Gastrocnemius medialis (tissue), 4 donors: ENCODE measurements at regions not wholly inside any gene's neighbourhood (a gene's known extent, or its start where the extent isn't known, plus 50 kb on each side); places are given as distances from the start of the nearest gene placed in this dataset.
"Not testable (repeated sequence)": the region's sequence is repeated elsewhere in the genome, so short reads cannot be mapped to it uniquely, and the experiment has no call there.

Experiments used
- ATAC-seq, 2 donors: fragments of 150-250 bp; one replicate each; pipeline ENCODE4 v1.9.1; 2016
- DNase-seq, 2 donors: peaks; one replicate each; pipeline ENCODE4 v3.0.0-alpha.2; 2019
- H3K27ac ChIP-seq, 4 donors: fragments of 200-600 bp; sonication (generic); 1 replicate in 1 of 4; 2 replicates in 3 of 4; pipeline ENCODE4 v1.5.1; 2016 to 2018; ENCODE audit warnings: mild to moderate bottlenecking in 2 of 4, moderate library complexity in 1 of 4
- H3K27me3 ChIP-seq, 3 donors: fragments of 200-600 bp; sonication (generic) in 2 of 3; 1 replicate in 1 of 3; 2 replicates in 2 of 3; pipeline versions ENCODE4 v1.5.1 to v1.6.0; 2016 to 2019; ENCODE audit warnings: mild to moderate bottlenecking in 1 of 3, moderate library complexity in 1 of 3
- H3K36me3 ChIP-seq, 2 donors: fragments of 200-600 bp; sonication (generic) in 1 of 2; one replicate each; pipeline ENCODE4 v1.5.1; 2017 to 2018
- H3K4me1 ChIP-seq, 2 donors: fragments of 200-600 bp; sonication (generic) in 1 of 2; one replicate each; pipeline ENCODE4 v1.5.1; 2016 to 2017; ENCODE audit warnings: mild to moderate bottlenecking in 2 of 2
- H3K4me3 ChIP-seq, 4 donors: fragments of 200-600 bp; sonication (generic) in 3 of 4; 1 replicate in 1 of 4; 2 replicates in 3 of 4; pipeline ENCODE4 v1.5.1; 2016 to 2019; ENCODE audit warnings: mild to moderate bottlenecking in 2 of 4
- H3K9me3 ChIP-seq, 3 donors: fragments of 200-600 bp; sonication (generic) in 2 of 3; 1 replicate in 1 of 3; 2 replicates in 2 of 3; pipeline ENCODE4 v1.5.1; 2016 to 2019
- POLR2A ChIP-seq, 2 donors: fragments of 450-650 bp; IDR thresholded peaks; one replicate each; pipeline ENCODE4 v1.6.1; 2017; ENCODE audit warnings: antibody characterized with exemption in 2 of 2, mild to moderate bottlenecking in 2 of 2, moderate library complexity in 2 of 2
- in situ Hi-C, 4 donors: fragments of 200-750 bp; cut with MboI; loops; one replicate each; pipeline versions ENCODE4 v1.15.0 to v1.8.0; 2017; ENCODE audit warnings: low sequenced_read_pairs in 4 of 4
- intact Hi-C: fragments of 100-400 bp; cut with DNase I; formaldehyde crosslinking; loops from one replicate; pipeline ENCODE4 v1.15.1; 2023; ENCODE audit warnings: low total_unique reads
- TF ChIP-seq, protein P1 (sequence below), 5 experiments: fragments of 450-650 bp in 3 of 5; fragments of 200-600 bp in 2 of 5; sonication (generic) in 2 of 5; IDR thresholded peaks in 4 of 5; conservative IDR thresholded peaks in 1 of 5; 1 replicate in 4 of 5; 2 replicates in 1 of 5; pipeline ENCODE4 v1.5.1; 2016 to 2019; ENCODE audit warnings: antibody characterized with exemption in 5 of 5, mild to moderate bottlenecking in 3 of 5, moderate library complexity in 3 of 5

GRCh38 chrX:46165866-46166265 is 379.4 kb downstream of the ZNF674 start:
- intact Hi-C loops: no loop called here
- no peak for TF ChIP-seq POLR2A (IDR thresholded peaks at IDR 0.05)
- TF ChIP-seq, protein P1, sequence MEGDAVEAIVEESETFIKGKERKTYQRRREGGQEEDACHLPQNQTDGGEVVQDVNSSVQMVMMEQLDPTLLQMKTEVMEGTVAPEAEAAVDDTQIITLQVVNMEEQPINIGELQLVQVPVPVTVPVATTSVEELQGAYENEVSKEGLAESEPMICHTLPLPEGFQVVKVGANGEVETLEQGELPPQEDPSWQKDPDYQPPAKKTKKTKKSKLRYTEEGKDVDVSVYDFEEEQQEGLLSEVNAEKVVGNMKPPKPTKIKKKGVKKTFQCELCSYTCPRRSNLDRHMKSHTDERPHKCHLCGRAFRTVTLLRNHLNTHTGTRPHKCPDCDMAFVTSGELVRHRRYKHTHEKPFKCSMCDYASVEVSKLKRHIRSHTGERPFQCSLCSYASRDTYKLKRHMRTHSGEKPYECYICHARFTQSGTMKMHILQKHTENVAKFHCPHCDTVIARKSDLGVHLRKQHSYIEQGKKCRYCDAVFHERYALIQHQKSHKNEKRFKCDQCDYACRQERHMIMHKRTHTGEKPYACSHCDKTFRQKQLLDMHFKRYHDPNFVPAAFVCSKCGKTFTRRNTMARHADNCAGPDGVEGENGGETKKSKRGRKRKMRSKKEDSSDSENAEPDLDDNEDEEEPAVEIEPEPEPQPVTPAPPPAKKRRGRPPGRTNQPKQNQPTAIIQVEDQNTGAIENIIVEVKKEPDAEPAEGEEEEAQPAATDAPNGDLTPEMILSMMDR (IDR thresholded peaks at IDR 0.05 in 4 of 5, conservative IDR thresholded peaks at IDR 0.05 in 1 of 5): no peak
- in situ Hi-C loops: no loop called here
- DNase-seq (no peak), ATAC-seq (no peak)
- no peak overlapping the region for H3K27ac ChIP-seq
- H3K36me3 ChIP-seq: no peaks in the 10 kb centered on the region
- H3K27me3 ChIP-seq: no peaks in the 10 kb centered on the region
- H3K4me1 ChIP-seq: no peaks in the 10 kb centered on the region
- H3K4me3 ChIP-seq: no peak overlapping the region
- no peaks in the 10 kb centered on the region for H3K9me3 ChIP-seq

- Histone ChIP-seq H3K27ac (no peak overlapping the region), H3K4me3 (no peak overlapping the region), H3K9me3 (no peaks in the 10 kb centered on the region), H3K36me3 (no peaks in the 10 kb centered on the region), H3K27me3 (no peaks in the 10 kb centered on the region), H3K4me1 (no peaks in the 10 kb centered on the region)
- intact Hi-C loops (no loop called here), in situ Hi-C loops (no loop called here)
- ATAC-seq (no peak), DNase-seq (no peak)
- TF ChIP-seq, protein P1 (IDR thresholded peaks at IDR 0.05 in 4 of 5, conservative IDR thresholded peaks at IDR 0.05 in 1 of 5): no peak
- TF ChIP-seq POLR2A (IDR thresholded peaks at IDR 0.05): no peak
Measured at GRCh38 chrX:46165411-46165810, 379.8 kb downstream of the ZNF674 start.

- Histone ChIP-seq H3K4me1 (no peaks in the 10 kb centered on the region), H3K36me3 (no peaks in the 10 kb centered on the region), H3K27ac (no peak overlapping the region), H3K9me3 (no peaks in the 10 kb centered on the region), H3K27me3 (no peaks in the 10 kb centered on the region), H3K4me3 (no peak overlapping the region)
- ATAC-seq: no peak
- DNase-seq: no peak
- in situ Hi-C loops (no loop called here), intact Hi-C loops (no loop called here)
- TF ChIP-seq POLR2A (IDR thresholded peaks at IDR 0.05): no peak
Measured at GRCh38 chrX:46152756-46153155, 392.5 kb downstream of the ZNF674 start.

DNA sequence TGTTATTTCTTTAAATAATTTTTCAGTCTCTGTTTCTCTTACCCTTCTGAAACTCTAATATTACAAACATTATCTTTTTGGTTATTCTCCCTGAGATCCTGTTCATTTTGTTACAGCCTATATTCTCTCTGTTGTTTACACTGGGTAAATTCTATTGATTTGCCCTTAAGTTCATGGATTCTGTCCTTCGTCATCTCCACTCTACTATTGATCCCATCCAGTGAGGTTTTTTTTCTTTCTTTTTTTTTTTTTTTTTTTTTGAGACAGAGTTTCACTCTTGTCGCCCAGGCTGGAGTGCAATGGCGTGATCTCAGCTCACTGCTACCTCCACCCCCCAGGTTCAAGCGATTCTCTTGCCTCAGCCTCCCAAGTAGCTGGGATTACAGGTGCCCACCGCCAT is 393.9 kb downstream of the ZNF674 start:
- intact Hi-C loops, H3K9me3 ChIP-seq: not testable (repeated sequence)

DNA sequence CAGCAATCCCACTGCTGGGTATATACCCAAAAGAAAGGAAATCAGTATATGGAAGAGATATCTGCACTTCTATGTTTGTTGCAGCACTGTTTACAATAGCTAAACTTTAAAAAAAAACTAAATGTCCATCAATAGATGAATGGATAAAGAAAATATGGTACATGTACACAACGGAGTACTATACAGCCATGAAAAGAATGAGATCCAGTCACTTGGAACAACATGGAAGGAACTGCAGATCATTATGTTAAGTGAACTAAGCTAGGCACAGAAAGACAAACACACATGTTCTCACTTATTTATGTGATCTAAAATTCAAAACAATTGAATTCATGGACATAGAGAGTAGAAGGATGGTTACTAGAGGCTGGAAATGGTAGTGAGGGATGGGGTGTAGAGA is 400.7 kb downstream of the ZNF674 start:
- ATAC-seq (no peak), DNase-seq (no peak)
- Histone ChIP-seq H3K4me3 (no peak overlapping the region), H3K27me3 (no peaks in the 10 kb centered on the region), H3K9me3 (no peaks in the 10 kb centered on the region), H3K4me1 (no peaks in the 10 kb centered on the region), H3K27ac (no peak overlapping the region), H3K36me3 (no peaks in the 10 kb centered on the region)
- in situ Hi-C loops (loop anchor here in 1 of 4 donors (25.0 kb wide), 1 partner anchor 107 kb away; no protein-coding TSS in a partner anchor), intact Hi-C loops (no loop called here)
- TF ChIP-seq, protein P1 (IDR thresholded peaks at IDR 0.05 in 4 of 5, conservative IDR thresholded peaks at IDR 0.05 in 1 of 5): no peak
- TF ChIP-seq POLR2A (IDR thresholded peaks at IDR 0.05): no peak

More for the DNA sequence above, 393.9 kb downstream of the ZNF674 start:
- H3K4me3 ChIP-seq, in situ Hi-C loops, H3K27me3 ChIP-seq, DNase-seq, H3K4me1 ChIP-seq, H3K36me3 ChIP-seq, ATAC-seq, H3K27ac ChIP-seq: not testable (repeated sequence)

GRCh38 chrX:46140272-46140671 is 404.9 kb downstream of the ZNF674 start:
- no peak for TF ChIP-seq POLR2A (IDR thresholded peaks at IDR 0.05)
- TF ChIP-seq, protein P1 (IDR thresholded peaks at IDR 0.05 in 4 of 5, conservative IDR thresholded peaks at IDR 0.05 in 1 of 5): no peak
- H3K9me3 ChIP-seq: no peaks in the 10 kb centered on the region
- DNase-seq (no peak), ATAC-seq (no peak)
- no peak overlapping the region for H3K27ac ChIP-seq
- intact Hi-C loops: no loop called here
- in situ Hi-C loops: loop anchor here in 1 of 4 donors (25.0 kb wide), 1 partner anchor 103 kb away; no protein-coding TSS in a partner anchor
- H3K4me3 ChIP-seq: no peak overlapping the region
- no peaks in the 10 kb centered on the region for H3K4me1 ChIP-seq
- H3K27me3 ChIP-seq: no peaks in the 10 kb centered on the region
- no peaks in the 10 kb centered on the region for H3K36me3 ChIP-seq
